Prostate gland (tissue), 2 donors: ENCODE measurements at regions not wholly inside any gene's neighbourhood (a gene's known extent, or its start where the extent isn't known, plus 50 kb on each side); places are given as distances from the start of the nearest gene placed in this dataset.

Experiments used
- POLR2A ChIP-seq: fragments of 450-650 bp; IDR thresholded peaks from one replicate; pipeline ENCODE4 v1.6.1; 2016; ENCODE audit warnings: antibody characterized with exemption, mild to moderate bottlenecking
- TF ChIP-seq, protein P1 (sequence below), 4 experiments: fragments of 200-600 bp in 2 of 4; fragments of 450-650 bp in 2 of 4; sonication (generic) in 2 of 4; IDR thresholded peaks; 1 replicate in 3 of 4; 2 replicates in 1 of 4; pipeline ENCODE4 v1.5.1; 2016 to 2019; ENCODE audit warnings: antibody characterized with exemption in 4 of 4, mild to moderate bottlenecking in 2 of 4, moderate library complexity in 2 of 4

DNA sequence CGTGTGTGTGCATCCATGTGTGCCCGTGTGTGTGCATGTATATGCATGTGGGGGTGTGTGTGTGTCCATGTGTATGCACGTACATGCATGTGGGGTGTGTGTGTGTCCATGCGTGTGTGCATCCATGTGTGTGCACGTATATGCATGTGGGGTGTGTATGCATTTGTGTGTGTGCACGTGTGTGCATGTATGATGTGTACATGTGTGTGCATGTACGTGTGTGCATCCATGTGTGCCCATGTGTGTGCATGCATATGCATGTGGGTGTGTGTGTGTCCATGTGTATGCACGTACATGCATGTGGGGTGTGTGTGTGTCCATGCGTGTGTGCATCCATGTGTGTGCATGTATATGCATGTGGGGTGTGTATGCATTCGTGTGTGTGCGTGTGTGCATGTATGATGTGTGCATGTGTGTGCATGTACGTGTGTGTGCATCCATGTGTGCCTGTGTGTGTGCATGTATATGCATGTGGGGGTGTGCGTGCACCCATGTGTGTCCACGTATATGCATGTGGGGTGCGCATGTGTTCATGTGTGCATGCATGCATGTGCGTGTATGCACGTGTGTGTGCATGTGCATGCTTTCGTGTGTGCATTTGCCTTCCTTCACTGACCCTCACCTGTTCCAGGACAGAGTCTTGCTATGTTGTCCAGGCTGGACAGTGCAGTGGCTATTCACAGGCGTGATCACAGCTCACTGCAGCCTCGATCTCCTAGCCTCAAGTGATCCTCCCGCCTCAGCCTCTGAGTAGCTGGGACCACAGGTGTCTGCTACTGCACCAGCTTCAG, 129.6 kb upstream of the TNRC6C start:
- TF ChIP-seq, protein P1, sequence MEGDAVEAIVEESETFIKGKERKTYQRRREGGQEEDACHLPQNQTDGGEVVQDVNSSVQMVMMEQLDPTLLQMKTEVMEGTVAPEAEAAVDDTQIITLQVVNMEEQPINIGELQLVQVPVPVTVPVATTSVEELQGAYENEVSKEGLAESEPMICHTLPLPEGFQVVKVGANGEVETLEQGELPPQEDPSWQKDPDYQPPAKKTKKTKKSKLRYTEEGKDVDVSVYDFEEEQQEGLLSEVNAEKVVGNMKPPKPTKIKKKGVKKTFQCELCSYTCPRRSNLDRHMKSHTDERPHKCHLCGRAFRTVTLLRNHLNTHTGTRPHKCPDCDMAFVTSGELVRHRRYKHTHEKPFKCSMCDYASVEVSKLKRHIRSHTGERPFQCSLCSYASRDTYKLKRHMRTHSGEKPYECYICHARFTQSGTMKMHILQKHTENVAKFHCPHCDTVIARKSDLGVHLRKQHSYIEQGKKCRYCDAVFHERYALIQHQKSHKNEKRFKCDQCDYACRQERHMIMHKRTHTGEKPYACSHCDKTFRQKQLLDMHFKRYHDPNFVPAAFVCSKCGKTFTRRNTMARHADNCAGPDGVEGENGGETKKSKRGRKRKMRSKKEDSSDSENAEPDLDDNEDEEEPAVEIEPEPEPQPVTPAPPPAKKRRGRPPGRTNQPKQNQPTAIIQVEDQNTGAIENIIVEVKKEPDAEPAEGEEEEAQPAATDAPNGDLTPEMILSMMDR (IDR thresholded peaks at IDR 0.05) = no peak
- no peak for TF ChIP-seq POLR2A
